ENCODE measurements at regions not wholly inside any gene's neighbourhood (a gene's known extent, or its start where the extent isn't known, plus 50 kb on each side); places are given as distances from the start of the nearest gene placed in this dataset.

DNA sequence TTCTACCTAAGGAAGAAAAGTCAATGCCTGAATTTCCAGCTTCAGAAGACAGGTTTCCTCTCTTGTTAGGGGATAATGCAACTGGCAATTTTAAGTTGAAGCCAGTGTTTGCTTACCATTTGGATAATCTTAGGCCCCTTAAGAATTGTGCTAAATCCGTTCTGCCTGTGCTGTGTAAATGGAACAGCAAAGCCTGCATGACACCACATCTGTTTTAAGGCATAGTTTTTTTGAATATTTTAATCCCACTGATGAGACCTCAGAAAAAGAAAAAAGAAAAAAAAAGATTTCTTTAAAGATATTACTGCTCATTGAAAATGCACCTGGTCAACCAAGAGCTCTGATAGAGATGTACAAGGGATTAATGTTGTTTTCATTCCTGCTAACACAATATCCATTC, 419.2 kb downstream of the SLITRK6 start:
- TF ChIP-seq CTCF (IDR thresholded peaks at IDR 0.05) (no peak), PRDM15 (CRISPR knock-in tag; IDR thresholded peaks at IDR 0.05) (no peak), TEAD4 (CRISPR knock-in tag; IDR thresholded peaks at IDR 0.05) (no peak), NR3C1 (CRISPR knock-in tag; conservative IDR thresholded peaks at IDR 0.05; ENCODE audit: low read depth) (no peak)
- TF ChIP-seq, protein P1, sequence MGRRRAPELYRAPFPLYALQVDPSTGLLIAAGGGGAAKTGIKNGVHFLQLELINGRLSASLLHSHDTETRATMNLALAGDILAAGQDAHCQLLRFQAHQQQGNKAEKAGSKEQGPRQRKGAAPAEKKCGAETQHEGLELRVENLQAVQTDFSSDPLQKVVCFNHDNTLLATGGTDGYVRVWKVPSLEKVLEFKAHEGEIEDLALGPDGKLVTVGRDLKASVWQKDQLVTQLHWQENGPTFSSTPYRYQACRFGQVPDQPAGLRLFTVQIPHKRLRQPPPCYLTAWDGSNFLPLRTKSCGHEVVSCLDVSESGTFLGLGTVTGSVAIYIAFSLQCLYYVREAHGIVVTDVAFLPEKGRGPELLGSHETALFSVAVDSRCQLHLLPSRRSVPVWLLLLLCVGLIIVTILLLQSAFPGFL (CRISPR knock-in tag; IDR thresholded peaks at IDR 0.05; ENCODE audit: borderline replicate concordance): no peak
